Large intestine (tissue), 3 donors: ENCODE measurements at regions not wholly inside any gene's neighbourhood (a gene's known extent, or its start where the extent isn't known, plus 50 kb on each side); places are given as distances from the start of the nearest gene placed in this dataset.

Experiments used
- DNase-seq, 2 donors: peaks; one replicate each; pipeline versions ENCODE4 v3.0.0 to v3.0.0-alpha.2; 2013
- H3K27ac ChIP-seq: one replicate; pipeline ENCODE4 v1.5.1; 2013; ENCODE audit warnings: low read length
- H3K27me3 ChIP-seq: 2 replicates; pipeline ENCODE4 v1.6.1; 2013; ENCODE audit warnings: low read length; ENCODE audit not compliant: control insufficient read depth, insufficient read depth
- H3K36me3 ChIP-seq: 2 replicates; pipeline ENCODE4 v1.6.1; 2013; ENCODE audit warnings: low read length; ENCODE audit not compliant: control insufficient read depth, insufficient read depth
- H3K4me1 ChIP-seq: one replicate; pipeline ENCODE4 v1.6.1; 2013; ENCODE audit warnings: low read length; ENCODE audit not compliant: control insufficient read depth, insufficient read depth
- H3K4me3 ChIP-seq: one replicate; pipeline ENCODE4 v1.5.1; 2013; ENCODE audit warnings: low read length
- H3K9me3 ChIP-seq: one replicate; pipeline ENCODE4 v1.6.1; 2013; ENCODE audit warnings: mild to moderate bottlenecking, low read depth, low read length, moderate library complexity; ENCODE audit not compliant: control insufficient read depth
- WGBS: methylation state at CpG from one replicate; pipeline ENCODE4 v1.1.5; 2013; ENCODE audit warnings: low lambda C conversion rate; ENCODE audit not compliant: insufficient coverage; 5-methylcytosine and 5-hydroxymethylcytosine counted together

DNA sequence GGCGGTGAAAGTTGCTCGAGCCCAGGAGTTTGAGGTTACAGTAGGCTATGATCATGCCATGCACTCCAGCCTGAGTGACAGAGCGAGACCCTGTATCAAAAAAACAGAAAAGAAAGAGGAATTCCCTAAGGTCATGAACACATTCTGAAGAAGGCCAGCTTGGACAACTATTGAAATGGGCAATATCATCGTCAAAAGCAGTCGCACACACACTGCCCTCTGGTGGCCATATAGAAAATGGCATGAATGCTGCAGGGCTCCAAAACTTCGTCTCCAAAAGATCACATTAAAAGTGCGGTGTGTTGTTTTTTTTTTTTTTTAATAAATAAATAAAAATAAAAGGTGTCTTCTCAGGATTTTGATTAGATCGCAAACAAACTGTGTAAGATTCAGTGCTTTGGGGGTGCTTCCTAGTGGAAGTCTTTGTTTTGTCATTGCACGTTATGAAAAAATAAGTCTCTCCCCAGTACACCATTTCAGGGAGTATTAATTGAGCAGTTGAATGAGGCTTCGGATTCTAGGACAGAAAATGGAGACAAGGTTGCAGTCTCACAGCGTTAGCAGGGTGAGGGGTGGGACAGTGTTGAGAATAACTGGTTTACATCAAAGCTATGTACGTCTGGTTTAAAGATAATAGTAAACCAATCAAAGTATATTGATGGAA, 87.5 kb upstream of the FMN2 start:
- 70% methylated on average over 4 of the region's 12 CpGs for WGBS
- Histone ChIP-seq H3K9me3 (no peaks in the 10 kb centered on the region), H3K4me1 (no peaks in the 10 kb centered on the region), H3K27me3 (peaks cover 26% of the 10 kb centered on the region), H3K4me3 (no peak overlapping the region), H3K27ac (no peak overlapping the region), H3K36me3 (no peaks in the 10 kb centered on the region)
- DNase-seq: no peak

DNA sequence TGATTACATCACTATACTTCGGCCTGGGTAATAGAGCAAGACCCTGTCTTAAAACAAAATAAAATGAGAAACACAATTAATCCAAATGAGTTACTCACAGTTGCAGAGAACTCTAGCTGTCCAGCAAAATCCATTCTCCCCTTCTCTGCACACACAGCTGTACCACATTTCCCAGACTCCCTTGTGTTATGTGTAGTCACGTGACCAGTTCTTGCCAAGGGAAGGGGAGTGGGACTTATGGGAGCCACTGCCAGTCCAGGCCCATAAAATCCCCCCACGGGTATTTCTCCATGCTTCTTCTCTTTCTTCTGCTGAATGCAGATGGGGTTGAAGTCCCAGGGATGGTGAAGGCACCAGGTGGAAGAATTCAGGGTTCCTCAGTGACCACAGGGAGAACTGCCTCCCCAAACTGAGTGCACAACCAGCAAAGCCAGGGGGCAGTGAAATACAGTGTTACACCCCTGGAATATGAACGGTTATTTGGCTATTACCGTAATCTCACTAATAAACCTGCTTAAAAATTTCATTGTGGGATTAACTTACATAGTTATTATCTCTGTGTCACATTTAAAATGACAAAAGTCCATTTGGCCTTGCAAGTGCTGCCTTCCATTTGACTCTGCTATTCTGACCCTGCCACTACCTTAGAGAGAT, 85.6 kb upstream of the FMN2 start:
- H3K27ac ChIP-seq: no peak overlapping the region
- no CpG with 5 or more reads among the region's 5 CpGs for WGBS

DNA sequence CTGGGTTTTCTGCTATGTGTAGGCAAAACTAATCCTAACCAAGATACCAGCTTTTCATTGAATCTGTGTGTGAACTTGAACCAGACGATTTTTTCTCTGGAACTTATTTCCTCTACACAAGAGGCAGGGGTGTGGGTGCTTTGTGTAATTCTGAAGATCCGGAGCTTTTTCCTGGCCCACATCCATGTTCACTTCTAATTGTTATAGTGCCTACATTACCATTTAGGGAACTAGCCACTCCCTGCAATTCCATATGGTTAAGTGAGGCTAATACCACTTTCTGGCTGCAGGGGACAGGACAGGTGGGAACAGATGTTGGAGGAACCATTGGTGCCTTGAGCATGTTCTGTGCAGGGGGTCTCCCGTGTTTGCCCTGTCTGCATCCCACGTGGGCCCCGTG, 83.4 kb upstream of the FMN2 start:
- no CpG with 5 or more reads among the region's 5 CpGs for WGBS
- Histone ChIP-seq H3K27ac (no peak overlapping the region), H3K9me3 (no peaks in the 10 kb centered on the region), H3K27me3 (peaks cover 3% of the 10 kb centered on the region), H3K36me3 (no peaks in the 10 kb centered on the region), H3K4me3 (no peak overlapping the region), H3K4me1 (no peaks in the 10 kb centered on the region)
- DNase-seq: no peak

More for the DNA sequence above, 85.6 kb upstream of the FMN2 start:
- no peaks in the 10 kb centered on the region for H3K4me1 ChIP-seq
- H3K36me3 ChIP-seq: no peaks in the 10 kb centered on the region
- peaks cover 14% of the 10 kb centered on the region for H3K27me3 ChIP-seq
- no peak for DNase-seq
- no peaks in the 10 kb centered on the region for H3K9me3 ChIP-seq
- no peak overlapping the region for H3K4me3 ChIP-seq

DNA sequence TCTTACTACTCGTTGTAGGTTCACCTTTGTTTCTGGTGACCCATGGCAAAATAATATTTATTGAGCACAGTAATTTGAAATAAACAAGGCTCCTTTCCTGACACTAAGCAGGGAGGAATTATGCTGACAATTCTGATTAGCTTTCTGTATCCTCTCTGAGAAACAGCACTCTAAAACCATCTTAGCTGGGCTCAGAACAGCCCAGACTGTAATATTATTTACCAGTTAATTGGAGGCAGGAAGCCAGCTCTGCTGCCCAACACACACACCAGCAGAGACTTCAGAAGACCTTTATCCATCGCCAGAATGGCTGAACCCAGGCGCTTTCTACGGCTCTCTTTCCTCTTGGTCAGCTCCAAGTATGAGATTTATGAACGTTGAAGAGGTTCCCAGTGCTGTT, 77.6 kb upstream of the FMN2 start:
- WGBS: 67% methylated on average over 1 of the region's 5 CpGs

DNA sequence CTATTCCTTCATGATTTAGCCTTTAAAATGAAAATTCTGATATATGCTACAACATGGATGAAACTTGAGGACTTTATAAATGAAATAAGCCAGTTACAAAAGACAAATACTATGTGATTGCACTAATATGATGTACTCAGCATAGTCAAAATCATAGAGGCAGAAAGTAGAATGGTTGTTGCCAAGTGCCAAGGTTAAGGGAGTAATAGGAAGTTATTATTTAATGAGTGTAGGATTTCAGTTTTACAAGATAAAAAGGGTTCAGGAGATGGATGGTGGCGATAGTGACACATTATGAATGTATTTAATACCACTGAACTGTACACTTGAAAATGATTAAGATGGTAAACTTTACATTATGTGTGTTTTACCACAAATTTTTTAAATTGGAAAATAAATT, 73.1 kb upstream of the FMN2 start:
- Histone ChIP-seq H3K27ac (no peak overlapping the region), H3K4me1 (no peaks in the 10 kb centered on the region), H3K27me3 (no peaks in the 10 kb centered on the region), H3K36me3 (no peaks in the 10 kb centered on the region), H3K4me3 (no peak overlapping the region), H3K9me3 (peaks cover 5% of the 10 kb centered on the region)
- DNase-seq: no peak
- 71% methylated on average over 1 of the region's 1 CpG for WGBS

More for the DNA sequence above, 77.6 kb upstream of the FMN2 start:
- H3K27me3 ChIP-seq: no peaks in the 10 kb centered on the region
- no peak for DNase-seq
- H3K36me3 ChIP-seq: no peaks in the 10 kb centered on the region
- H3K27ac ChIP-seq: no peak overlapping the region
- H3K4me3 ChIP-seq: no peak overlapping the region
- peaks cover 5% of the 10 kb centered on the region for H3K9me3 ChIP-seq
- H3K4me1 ChIP-seq: no peaks in the 10 kb centered on the region

DNA sequence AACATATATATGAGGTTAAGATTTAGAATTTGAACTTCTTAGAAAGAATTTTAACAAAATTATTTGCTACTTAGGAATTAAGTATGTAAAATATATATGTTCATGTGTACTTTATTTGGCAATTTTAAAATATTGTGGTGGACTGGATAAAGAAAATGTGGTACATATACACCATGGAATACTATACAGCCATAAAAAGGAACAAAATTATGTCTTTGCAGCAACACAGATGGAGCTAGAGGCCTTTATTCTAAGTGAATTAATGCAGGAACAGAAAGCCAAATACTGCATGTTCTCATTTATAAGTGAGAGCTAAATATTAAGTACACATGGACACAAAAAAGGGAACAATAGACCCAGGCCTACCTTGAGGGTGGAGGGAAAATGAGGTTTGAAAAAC, 72.2 kb upstream of the FMN2 start:
- Histone ChIP-seq H3K4me1 (no peaks in the 10 kb centered on the region), H3K9me3 (peaks cover 5% of the 10 kb centered on the region)
- DNase-seq: no peak

DNA sequence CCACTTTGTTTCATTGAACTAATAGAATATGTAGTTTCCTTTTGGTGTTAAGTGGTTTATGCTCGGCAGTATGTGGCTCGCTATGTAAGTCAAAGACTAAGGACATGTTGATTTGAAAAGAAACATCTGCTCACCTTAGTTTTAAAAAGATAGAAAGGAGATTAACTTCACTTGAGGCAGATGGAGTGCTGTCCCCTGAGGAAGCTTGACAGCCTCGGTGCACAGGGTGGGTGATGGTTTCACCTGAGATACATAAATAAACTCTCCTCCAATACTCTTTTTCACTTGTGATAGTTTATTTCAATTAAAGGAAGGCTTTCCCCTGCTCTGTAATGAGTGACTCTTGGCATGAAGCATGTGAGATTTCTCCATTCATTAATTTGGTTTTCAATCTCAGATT, 70.8 kb upstream of the FMN2 start:
- H3K36me3 ChIP-seq: no peaks in the 10 kb centered on the region
- whole genome bisulfite sequencing: no CpG with 5 or more reads among the region's 3 CpGs
- peaks cover 5% of the 10 kb centered on the region for H3K9me3 ChIP-seq
- no peak overlapping the region for H3K4me3 ChIP-seq
- no peaks in the 10 kb centered on the region for H3K4me1 ChIP-seq
- DNase-seq: no peak
- H3K27ac ChIP-seq: no peak overlapping the region
- no peaks in the 10 kb centered on the region for H3K27me3 ChIP-seq

More for the DNA sequence above, 72.2 kb upstream of the FMN2 start:
- Histone ChIP-seq H3K36me3 (no peaks in the 10 kb centered on the region), H3K4me3 (no peak overlapping the region), H3K27me3 (no peaks in the 10 kb centered on the region), H3K27ac (no peak overlapping the region)

DNA sequence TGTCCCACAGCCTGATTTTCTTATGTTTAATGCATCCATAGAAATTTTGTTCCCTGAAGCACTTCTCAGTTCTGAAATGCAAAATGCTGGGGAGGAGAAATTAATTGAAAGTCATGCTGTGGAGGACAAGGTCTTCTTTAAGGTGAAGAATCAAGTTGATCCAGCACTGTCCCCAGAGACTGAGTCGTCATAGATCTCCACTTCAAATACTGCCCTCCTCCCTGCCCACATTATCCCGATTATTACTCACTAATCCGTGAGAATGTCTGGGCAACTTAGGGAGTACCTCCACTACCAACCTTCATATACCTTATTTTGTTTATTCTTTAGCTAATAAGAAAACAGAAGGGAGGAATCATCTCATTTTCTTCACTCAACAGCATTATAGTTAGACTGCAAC, 70.0 kb upstream of the FMN2 start:
- no CpG with 5 or more reads among the region's 3 CpGs for WGBS
- H3K9me3 ChIP-seq: peaks cover 5% of the 10 kb centered on the region
- no peaks in the 10 kb centered on the region for H3K36me3 ChIP-seq
- DNase-seq: no peak
- H3K4me3 ChIP-seq: no peak overlapping the region
- no peak overlapping the region for H3K27ac ChIP-seq
- H3K4me1 ChIP-seq: no peaks in the 10 kb centered on the region
- H3K27me3 ChIP-seq: no peaks in the 10 kb centered on the region

DNA sequence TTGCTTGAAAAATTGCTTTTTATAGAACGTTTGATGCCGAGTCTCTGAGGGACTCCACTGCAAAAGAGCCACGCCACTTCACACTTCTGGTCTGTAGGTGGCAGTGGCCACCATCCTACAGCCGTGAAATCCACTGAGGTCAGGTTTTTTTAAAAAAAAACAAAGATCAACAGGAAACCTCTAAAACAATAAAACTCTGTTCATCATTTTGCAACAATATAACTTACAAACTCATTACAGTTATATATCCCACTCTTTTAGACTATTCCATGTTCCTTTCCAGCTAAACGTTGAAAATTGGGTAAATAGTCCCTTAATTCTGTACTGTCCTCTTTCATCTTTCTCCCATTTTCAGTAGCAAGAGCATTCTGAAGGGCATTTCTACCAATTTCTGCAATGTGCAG, 64.6 kb upstream of the FMN2 start:
- Histone ChIP-seq H3K27ac (no peak overlapping the region), H3K36me3 (no peaks in the 10 kb centered on the region), H3K4me1 (no peaks in the 10 kb centered on the region), H3K9me3 (no peaks in the 10 kb centered on the region), H3K27me3 (no peaks in the 10 kb centered on the region), H3K4me3 (no peak overlapping the region)
- DNase-seq: peak; percentile 14 to 21
- 19% methylated on average over 3 of the region's 5 CpGs for WGBS

DNA sequence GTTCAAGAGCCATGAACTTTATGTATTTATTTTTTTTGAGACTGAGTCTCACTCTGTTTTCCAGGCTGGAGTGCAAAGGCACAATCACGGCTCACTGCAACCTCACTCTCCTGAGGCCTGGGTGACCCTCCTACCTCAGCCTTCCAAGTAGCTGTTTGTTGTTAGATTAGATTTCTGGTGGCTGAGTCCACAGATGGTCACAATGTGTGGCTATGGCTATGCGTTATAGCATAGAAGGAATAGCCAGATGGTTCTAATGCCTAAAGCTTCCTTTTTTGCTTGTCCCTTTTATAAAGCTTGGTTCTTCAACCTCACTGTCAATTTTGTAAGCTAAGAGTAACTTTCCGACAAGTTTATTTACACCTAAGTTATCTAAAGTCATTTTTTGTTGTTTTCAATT, 62.3 kb upstream of the FMN2 start:
- Histone ChIP-seq H3K4me1 (no peaks in the 10 kb centered on the region), H3K27ac (no peak overlapping the region), H3K36me3 (no peaks in the 10 kb centered on the region), H3K9me3 (no peaks in the 10 kb centered on the region), H3K27me3 (no peaks in the 10 kb centered on the region), H3K4me3 (no peak overlapping the region)
- 100% methylated on average over 1 of the region's 3 CpGs for WGBS
- no peak for DNase-seq

DNA sequence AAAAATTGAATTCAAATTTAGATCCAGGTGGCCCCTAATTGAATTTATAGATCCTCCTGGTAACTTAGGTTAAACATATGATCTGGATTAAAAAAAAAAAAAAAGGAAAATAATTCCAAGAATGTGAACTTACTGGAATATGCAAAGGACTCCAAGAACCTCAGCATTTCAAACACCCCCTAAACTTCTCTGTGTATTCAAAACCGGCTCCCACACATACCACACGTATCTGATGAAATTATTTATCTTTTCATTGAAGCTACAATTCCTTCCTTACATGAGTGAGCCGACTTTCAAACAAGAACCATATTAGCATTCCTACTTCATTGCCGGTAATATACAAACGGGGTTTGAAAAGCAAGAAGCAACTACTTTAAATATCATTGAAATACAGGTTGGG, 61.4 kb upstream of the FMN2 start:
- WGBS: 67% methylated on average over 1 of the region's 5 CpGs
- no peaks in the 10 kb centered on the region for H3K27me3 ChIP-seq
- H3K9me3 ChIP-seq: no peaks in the 10 kb centered on the region
- no peaks in the 10 kb centered on the region for H3K4me1 ChIP-seq
- DNase-seq: no peak
- H3K4me3 ChIP-seq: no peak overlapping the region
- no peaks in the 10 kb centered on the region for H3K36me3 ChIP-seq
- no peak overlapping the region for H3K27ac ChIP-seq
